Stimulated activated CD8-positive, alpha-beta memory T cell treated with anti-CD3 and anti-CD28 coated beads, Interleukin-4, amount 100 ng/mL, for 48 hours (primary cell): ENCODE measurements at regions not wholly inside any gene's neighbourhood (a gene's known extent, or its start where the extent isn't known, plus 50 kb on each side); places are given as distances from the start of the nearest gene placed in this dataset.
"Not testable (repeated sequence)": the region's sequence is repeated elsewhere in the genome, so short reads cannot be mapped to it uniquely, and the experiment has no call there.

Source experiments
- DNase-seq: peaks from one replicate; pipeline ENCODE4 v3.0.0-alpha.2; 2020

GRCh38 chr1:73034271-73034670, 751.9 kb upstream of the NEGR1 start:
- DNase-seq, result no peak

DNA sequence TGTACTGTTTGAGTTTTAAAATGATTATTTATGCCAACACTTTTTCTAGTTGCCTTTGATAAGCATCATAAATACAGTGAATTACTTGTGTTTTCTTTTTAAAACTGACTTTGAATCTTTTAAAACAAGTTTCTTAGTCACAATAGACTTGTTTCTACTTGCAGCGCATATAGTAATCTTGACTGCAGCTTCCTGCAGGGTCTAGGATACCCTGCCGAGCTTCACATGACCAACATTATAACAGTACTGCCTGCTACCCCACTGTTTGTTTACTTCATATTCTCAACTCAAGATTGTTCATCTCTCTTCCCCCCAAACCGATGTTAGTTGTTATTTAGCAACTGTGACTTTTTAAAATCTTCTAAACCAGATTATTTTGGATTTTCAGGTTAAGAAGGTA, 751.3 kb upstream of the NEGR1 start:
- DNase-seq, result no peak

DNA sequence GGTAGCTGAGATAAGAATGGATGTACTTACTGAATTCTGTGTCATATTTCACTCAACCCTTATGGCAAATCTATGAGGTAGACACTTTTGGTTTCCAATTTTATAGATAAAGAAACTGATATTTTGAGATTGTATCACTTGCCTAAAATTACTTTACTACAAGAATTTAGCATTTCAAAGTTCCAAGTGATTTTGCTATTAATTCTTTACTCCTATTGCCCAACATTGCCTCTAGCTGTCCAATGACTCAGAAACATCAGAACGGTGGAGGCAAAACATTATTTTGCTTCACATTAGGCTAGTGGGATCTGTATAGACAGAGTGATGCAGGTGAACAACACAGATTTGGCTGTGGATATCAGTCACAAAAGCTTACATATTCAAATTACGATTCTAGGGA, 747.2 kb upstream of the NEGR1 start:
- DNase-seq, result no peak

GRCh38 chr1:73026114-73026513, 743.8 kb upstream of the NEGR1 start:
- DNase-seq, result no peak

DNA sequence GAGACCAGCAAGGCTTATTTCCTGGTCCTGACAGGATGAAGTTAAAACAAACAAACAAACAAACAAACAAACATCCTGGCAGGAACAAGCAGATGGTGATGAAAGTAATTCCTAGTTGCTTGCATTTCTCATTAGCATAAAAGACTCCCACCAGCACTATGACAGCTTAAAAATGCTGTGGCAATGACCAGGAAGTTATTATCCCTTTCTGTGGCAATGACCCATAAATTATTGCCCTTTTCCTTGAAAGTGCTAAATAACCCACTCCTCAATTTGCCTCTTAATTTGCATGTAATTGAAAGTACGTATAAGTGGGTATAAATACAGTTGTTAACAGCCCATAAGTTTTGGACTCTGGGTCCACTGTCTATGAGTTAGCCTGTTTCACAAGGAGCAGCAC, 727.6 kb upstream of the NEGR1 start:
- no peak for DNase-seq

- DNase-seq, result no peak
Measured at GRCh38 chr1:73009311-73009710, 727.0 kb upstream of the NEGR1 start.

DNA sequence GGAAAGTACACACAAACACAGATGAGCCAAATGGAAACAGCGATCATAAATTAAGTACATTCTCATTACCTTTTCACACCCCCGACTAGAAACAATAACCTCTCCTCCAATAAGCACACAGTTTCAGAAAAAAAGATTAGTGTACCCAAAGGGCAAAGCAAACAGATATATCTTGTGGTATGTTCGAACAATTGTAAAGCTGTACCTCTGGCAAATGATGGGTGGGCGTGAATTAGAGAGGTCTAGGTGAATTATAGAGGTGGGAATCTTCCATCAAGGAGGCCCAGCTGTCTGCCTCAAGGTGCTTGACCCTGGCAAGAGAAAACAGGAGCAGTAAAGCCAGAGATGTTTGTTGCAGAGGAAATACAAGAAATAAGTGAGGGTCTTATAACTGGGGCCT, 715.3 kb upstream of the NEGR1 start:
- no peak for DNase-seq

GRCh38 chr1:72997041-72997440, 714.7 kb upstream of the NEGR1 start:
- DNase-seq, result no peak

GRCh38 chr1:72987871-72988270, 705.5 kb upstream of the NEGR1 start:
- not testable (repeated sequence) for DNase-seq

DNA sequence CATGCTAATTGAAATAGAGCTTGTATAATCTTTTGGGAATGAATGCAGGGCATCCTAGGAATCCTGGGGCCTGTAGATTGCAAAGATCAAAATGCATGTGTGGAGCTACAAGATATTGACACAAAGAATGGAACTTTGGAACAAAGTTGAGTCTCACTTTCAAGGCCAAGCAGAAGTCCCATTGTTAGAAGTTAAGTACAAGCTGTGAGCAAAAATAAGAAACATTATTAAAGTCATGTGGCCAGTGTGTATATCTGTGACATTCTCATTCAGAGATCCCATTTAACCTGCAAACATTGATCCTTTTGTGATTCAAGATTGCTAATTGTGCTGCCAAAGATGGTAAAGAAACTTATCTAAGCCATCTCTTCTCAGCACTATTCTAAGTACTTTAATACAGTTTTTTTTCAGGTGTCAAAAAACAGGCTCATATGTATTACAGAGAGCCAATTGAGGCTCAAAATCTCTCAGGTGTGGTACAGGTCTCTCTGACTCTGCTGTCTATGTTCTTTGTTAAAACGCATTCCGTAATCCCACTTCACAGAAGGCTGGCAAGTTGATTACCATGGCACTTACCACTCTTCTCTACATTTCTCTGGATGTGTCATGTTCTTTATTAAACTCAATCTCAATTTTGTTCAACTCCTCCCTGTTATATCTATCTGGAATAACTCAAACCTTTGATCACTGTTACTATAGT, 704.4 kb upstream of the NEGR1 start:
- no peak for DNase-seq

DNA sequence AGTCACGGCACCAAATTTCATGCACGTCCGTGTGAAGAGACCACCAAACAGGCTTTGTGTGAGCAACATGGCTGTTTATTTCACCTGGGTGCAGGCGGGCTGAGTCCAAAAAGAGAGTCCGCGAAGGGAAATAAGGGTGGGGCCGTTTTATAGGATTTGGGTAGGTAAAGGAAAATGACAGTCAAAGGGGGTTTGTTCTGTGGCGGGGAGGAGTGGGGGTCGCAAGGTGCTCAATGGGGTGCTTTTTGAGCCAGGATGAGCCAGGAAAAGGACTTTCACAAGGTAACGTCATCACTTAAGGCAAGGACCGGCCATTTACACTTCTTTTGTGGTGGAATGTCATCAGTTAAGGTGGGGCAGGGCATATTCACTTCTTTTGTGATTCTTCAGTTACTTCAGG, 702.7 kb upstream of the NEGR1 start:
- DNase-seq, result not testable (repeated sequence)

DNA sequence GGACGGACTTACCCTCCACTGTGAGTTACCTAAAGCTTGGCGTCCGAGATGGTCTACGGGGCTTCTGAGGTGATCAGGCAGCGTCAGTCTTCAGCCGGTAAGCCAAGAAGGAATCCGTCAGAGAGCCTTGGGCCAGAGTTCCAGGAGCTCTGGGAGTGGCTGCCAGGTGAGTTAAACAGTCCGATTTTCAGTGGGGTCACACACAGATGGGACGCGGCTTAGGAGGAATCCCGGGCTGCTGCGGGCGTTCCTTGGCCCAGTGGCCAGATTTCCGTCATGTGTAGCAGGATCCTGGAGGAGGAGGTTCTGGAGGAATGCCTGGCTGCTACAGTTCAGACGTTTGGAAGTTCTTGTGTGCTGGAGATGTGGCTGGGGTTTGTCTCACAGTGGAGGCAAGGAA, 700.7 kb upstream of the NEGR1 start:
- not testable (repeated sequence) for DNase-seq

DNA sequence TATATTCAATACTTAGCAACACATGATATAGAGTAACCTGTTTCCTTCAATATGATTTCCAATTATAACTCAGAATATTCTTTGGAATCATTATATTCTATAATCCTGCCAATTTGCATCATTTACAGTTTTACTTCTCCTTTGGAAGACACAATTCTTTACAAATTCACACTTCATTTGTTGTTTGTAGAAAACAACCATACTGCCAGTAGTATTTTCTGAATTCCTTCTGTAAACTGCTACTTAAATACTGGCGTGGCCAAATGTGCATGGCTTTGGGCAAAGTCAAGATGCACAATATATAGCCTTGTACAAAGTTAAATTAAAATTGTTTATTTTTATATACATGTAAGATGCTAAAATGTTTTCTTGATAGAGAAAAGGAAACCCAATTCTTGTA, 687.1 kb upstream of the NEGR1 start:
- no peak for DNase-seq

DNA sequence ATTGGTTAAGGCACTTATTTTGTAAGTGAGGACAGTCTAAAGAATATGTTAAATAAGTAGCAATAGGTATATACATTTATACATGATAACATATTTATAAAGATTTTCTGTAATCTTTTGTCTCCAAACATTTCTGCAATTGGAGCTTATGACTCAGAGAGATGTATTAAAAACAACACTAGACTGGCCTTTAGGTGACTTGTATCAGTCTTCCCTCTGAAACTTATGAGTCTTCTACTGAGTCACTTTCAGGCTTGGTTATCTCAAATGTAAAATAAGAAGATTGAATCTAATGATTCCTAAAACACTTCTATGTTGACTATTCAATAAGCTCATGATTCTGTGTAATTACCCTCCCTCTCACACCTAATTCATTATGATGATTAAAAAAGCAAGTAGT, 672.6 kb upstream of the NEGR1 start:
- no peak for DNase-seq

DNA sequence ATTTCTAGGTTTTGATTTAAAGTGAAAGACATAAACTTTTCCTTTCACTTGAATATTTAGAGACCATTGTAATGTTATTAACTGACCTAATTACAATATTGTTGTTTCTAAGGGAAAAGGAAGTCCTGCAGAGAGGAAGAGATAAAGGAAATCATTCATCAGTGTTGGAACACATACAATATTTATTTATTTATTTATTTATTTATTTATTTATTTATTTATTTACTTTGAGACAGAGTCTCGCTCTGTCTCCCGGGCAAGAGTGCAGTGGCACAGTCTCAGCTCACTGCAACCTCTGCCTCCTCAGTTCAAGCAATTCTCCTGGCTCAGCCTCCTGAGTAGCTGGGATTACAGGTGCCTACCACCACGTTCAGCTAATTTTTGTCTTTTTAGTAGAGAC, 668.6 kb upstream of the NEGR1 start:
- DNase-seq, result not testable (repeated sequence)

DNA sequence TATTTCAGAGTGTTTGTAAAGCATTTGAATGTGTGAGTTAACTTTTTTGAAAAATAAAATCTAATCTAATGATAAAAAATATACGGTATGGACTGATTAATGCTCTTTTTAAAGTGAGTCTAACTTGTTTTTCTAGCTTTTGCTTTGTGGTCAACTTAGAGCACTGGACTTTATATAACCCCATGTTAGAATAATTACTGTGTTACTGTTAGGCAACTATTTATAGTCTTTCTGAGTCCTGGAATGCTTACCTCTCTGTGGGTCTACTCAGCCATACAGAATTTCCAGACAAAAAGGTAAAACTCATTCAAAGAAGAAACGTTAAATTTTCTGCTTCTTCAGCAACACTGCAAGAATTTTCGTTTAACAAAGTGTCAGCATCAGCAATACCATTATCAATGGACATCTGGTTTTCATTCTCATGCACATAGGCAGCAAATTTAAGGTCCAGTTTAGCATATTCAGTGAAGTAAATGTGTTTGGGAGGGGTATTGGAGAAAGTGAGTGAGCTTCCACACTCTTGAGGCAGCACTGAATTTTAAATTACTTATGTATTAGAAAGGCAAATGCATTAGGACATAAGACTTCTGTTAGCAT, 664.7 kb upstream of the NEGR1 start:
- no peak for DNase-seq

- DNase-seq, result no peak
Measured at GRCh38 chr1:72942008-72942407, 659.7 kb upstream of the NEGR1 start.

GRCh38 chr1:72938408-72938807, 656.1 kb upstream of the NEGR1 start:
- no peak for DNase-seq

- no peak for DNase-seq
Measured at GRCh38 chr1:72937905-72938304, 655.6 kb upstream of the NEGR1 start.

DNA sequence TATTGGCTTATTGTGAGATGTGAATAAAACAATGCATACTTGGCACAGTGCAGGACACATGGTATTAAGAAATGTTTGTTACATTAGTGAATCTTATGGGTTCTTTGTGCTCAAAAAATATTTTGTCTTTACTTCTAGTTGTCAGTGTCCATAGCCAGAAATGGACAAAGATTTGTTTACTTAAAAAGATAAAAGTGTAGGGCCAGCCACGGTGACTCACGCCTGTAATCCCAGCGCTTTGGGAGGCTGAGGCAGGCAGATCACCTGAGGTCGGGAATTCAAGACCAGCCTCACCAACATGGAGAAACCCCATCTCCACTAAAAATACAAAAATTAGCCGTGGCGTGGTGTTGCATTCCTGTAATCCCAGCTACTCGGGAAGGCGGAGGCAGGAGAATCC, 654.6 kb upstream of the NEGR1 start:
- no peak for DNase-seq

DNA sequence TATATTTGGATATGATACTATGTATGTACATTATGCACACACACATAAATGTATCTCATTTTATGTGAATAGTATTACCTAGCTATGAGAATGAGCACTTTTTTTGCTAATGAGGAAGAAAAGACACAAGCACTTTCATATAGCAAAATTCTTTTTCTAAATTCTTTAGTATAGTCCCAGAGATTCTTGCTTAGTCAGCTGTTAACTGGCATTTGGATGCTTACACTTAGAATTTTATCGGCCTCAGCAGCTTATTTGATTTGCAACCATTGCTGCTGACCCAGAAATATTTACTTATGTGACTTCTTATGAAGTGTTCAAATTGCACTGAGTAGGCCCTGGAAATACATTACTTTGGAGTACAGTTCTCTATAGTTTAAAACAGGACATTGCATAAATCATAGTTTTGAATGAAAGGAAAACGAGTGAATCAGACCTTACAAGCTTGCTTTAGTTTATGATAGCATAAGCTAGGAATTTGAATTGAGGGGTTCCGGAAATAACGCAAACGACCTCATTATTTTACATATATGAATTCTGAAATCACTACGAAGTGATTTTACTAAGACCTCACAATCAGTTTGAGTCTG, 653.9 kb upstream of the NEGR1 start:
- DNase-seq, result no peak

- no peak for DNase-seq
Measured at GRCh38 chr1:72932025-72932424, 649.7 kb upstream of the NEGR1 start.

DNA sequence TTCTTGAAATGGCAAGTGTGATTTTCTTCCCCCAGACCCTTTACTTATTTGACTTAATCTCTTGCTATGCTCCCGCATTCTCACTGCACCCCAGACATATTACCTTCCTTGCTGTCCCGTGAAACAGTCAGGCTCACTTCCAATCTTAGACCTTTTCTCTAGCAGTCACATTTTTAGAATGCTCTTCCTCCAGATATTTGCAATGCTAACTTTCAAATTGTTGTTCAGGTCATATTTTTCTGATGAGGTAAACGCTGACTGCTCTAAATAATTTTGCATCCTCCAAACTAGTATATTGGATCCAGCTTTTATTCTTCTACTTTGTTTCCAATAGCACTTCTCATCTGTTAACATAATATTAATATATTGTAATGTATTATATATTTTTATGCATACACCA, 648.2 kb upstream of the NEGR1 start:
- DNase-seq, result no peak

- no peak for DNase-seq
Measured at GRCh38 chr1:72918940-72919339, 636.6 kb upstream of the NEGR1 start.

DNA sequence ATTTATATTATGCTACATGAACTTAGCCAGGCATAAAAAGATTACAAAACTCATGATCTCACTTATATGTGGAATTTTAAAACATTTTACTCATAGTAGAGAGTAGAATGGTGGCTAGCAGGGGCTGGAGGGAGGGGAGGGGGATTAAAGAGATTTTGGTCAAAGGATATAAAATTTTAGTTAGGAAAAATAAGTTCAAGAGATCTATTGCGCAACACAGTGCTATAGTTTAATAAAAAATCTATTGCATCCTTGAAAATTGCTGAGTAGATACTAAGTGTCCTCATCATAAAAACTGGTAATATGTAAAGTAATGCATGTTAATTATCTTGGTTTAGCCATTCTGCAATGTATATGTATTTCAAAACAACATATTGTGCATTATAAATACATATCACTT, 635.6 kb upstream of the NEGR1 start:
- no peak for DNase-seq
